ENCODE measurements at regions not wholly inside any gene's neighbourhood (a gene's known extent, or its start where the extent isn't known, plus 50 kb on each side); places are given as distances from the start of the nearest gene placed in this dataset.

GRCh38 chr18:56226025-56226424, 412.4 kb downstream of the TXNL1 start:
- H3K4me1 ChIP-seq: peaks cover 0 to 3% (median 0%) of the 10 kb centered on the region in 3 donors
- no peak for DNase-seq
- intact Hi-C loops (cut with DNase I): no loop called here
- TF ChIP-seq POLR2A (IDR thresholded peaks at IDR 0.05): no peak
- TF ChIP-seq CTCF (IDR thresholded peaks at IDR 0.05): no peak
- no peak overlapping the region for H3K27ac ChIP-seq
- H3K9me3 ChIP-seq: no peaks in the 10 kb centered on the region
- H3K27me3 ChIP-seq: no peaks in the 10 kb centered on the region
- no peaks in the 10 kb centered on the region for H3K36me3 ChIP-seq
- 89 to 91% methylated on average over 5 of the region's 5 CpGs for WGBS, 2 donors
- H3K4me3 ChIP-seq: no peak overlapping the region

DNA sequence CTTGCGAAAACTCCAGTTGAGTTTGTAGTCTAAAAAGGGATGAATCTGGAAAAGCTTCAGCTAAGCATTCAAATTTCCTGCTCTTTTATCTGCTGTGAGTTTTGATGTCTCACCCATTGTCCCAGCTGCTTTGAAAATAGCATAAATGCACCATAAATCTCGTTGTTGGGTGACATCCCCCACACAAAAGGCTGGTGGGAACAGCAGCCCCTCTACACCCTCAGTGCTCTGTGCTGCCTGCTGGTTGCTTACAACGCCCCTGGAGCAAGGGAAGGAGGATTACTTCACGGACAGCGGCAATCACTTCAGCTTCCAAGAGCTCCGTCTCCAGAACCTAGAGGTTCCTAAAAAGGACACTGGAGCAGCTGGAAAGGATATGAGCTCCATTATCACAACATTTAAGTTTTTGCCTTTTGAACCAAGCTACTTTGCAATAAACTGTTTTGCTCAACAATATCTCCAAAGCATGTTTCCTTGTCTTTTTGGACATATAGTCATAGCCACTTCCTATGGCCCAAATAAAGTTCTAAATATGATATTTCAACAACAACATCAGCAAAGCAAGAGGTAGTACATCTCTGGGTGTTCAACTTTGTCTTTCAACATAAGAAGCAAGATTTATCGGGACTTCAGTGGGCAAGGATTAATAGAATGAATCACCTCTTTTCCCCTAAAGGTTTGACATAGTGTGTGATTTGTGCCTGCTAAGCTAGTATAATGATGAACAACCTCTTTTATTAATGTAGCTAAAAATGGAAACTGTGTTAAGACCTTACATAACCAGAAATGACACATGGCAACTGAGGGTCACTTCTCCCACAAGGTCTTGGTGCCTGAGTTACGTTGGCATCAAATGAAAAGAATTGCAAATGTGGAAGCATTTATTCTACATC, 413.5 kb downstream of the TXNL1 start:
- WGBS, 2 donors: 68 to 72% methylated on average over 7 of the region's 8 CpGs
- Histone ChIP-seq H3K36me3 (no peaks in the 10 kb centered on the region), H3K27ac (no peak overlapping the region), H3K27me3 (no peaks in the 10 kb centered on the region), H3K9me3 (no peaks in the 10 kb centered on the region), H3K4me3 (no peak overlapping the region), H3K4me1 (peaks cover 0 to 3% (median 0%) of the 10 kb centered on the region in 3 donors)
- intact Hi-C loops (cut with DNase I): no loop called here
- no peak for DNase-seq
- TF ChIP-seq CTCF (IDR thresholded peaks at IDR 0.05) (no peak), POLR2A (IDR thresholded peaks at IDR 0.05) (no peak)

GRCh38 chr18:56221195-56222065, 417.0 kb downstream of the TXNL1 start:
- DNase-seq: no peak
- Histone ChIP-seq H3K27ac (no peak overlapping the region), H3K4me1 (peaks cover 0 to 3% (median 0%) of the 10 kb centered on the region in 3 donors), H3K4me3 (no peak overlapping the region), H3K9me3 (no peaks in the 10 kb centered on the region), H3K27me3 (no peaks in the 10 kb centered on the region), H3K36me3 (no peaks in the 10 kb centered on the region)
- no peak for TF ChIP-seq POLR2A (IDR thresholded peaks at IDR 0.05)
- TF ChIP-seq CTCF (IDR thresholded peaks at IDR 0.05): no peak
- WGBS, 2 donors: 65 to 74% methylated on average over 5 of the region's 5 CpGs
- intact Hi-C loops (cut with DNase I): no loop called here

DNA sequence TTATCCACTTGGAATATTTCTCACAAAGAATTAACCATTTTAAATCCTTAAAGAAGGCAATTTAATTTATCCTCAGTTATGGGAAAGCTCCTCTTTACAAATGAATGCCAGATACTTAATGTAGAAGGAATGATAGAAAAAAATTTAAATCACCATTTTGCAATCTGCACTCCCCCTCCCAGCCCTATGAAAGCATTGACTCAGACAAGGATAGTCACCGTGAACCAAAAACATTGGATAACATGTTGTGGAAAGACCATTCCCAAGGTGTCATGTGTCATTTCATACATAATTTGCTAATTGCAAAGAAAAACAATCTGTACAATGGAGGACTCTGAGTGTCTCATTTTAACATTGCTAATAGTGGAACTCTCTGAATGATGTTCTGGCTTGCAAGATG, 421.0 kb downstream of the TXNL1 start:
- Histone ChIP-seq H3K36me3 (no peaks in the 10 kb centered on the region), H3K27me3 (no peaks in the 10 kb centered on the region), H3K27ac (no peak overlapping the region), H3K9me3 (no peaks in the 10 kb centered on the region), H3K4me1 (no peaks in the 10 kb centered on the region), H3K4me3 (no peak overlapping the region)
- intact Hi-C loops (cut with DNase I): no loop called here
- TF ChIP-seq POLR2A (IDR thresholded peaks at IDR 0.05) (no peak), CTCF (IDR thresholded peaks at IDR 0.05) (no peak)
- DNase-seq: no peak
- 79 to 83% methylated on average over 1 of the region's 1 CpG for WGBS, 2 donors

DNA sequence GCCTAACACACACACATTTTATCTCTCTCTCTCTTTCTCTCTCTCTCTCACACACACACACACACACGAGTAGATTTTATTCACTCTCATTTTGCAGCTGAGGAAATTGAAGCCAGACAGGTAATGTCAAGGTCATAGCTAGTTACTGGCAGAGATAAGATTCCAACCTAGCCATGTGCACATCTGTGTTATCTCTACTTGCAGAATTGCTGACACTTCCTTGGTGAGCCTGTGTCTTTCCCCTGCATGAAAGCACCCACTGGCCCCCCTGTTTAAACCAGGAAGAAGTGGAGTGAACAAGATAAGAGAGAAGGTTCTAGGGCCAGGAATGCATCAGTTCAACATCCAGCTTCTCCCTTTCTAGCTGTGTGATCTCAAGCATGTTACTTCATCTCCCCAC, 423.7 kb downstream of the TXNL1 start:
- 29 to 41% methylated on average over 1 of the region's 1 CpG for WGBS, 2 donors
- DNase-seq: no peak
- Histone ChIP-seq H3K36me3 (no peaks in the 10 kb centered on the region), H3K27me3 (no peaks in the 10 kb centered on the region), H3K4me3 (no peak overlapping the region), H3K27ac (no peak overlapping the region), H3K4me1 (no peaks in the 10 kb centered on the region), H3K9me3 (no peaks in the 10 kb centered on the region)
- intact Hi-C loops (cut with DNase I): no loop called here
- TF ChIP-seq POLR2A (IDR thresholded peaks at IDR 0.05) (no peak), CTCF (IDR thresholded peaks at IDR 0.05) (no peak)
